ENCODE measurements at regions not wholly inside any gene's neighbourhood (a gene's known extent, or its start where the extent isn't known, plus 50 kb on each side); places are given as distances from the start of the nearest gene placed in this dataset.
"Not testable (repeated sequence)": the region's sequence is repeated elsewhere in the genome, so short reads cannot be mapped to it uniquely, and the experiment has no call there.

DNA sequence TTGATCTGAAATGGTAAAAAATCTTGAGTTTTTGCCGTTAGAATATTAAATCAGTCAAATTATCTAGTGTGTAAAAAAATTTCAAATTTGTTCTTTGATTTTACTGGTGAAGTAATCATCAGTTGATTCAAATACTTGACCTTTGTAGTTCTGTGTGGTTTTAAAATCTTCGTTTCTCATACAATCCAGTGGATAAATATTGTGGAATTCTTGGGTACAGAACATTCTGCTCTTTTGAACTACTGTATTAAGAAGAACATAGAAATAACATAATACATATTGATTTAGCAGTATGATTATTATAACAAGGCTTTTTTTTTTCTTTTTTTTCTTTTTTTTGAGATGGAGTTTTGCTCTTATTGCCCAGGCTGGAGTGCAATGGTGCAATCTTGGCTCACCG, 491.8 kb downstream of the CD109 start:
- no peak for DNase-seq (ENCODE audit: low read depth)

DNA sequence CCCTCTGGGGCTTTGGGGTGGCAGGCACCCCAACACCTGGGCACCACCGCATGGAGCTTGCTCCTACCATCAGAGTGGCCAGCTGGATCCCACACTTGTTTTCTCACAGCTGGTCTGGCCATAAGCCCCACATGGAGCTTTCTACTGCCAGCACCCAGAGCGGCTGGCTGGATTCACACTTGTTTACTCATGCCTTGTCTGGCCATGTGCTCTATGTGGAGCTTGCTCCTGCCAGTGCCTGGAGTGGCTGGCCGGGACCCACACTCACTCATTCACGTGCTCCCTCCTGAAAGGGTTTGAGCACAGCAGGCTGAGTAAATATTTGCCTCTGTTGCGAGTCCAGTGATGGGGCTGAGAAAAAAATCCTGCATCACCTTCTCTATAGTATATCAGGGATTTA, 487.0 kb downstream of the CD109 start:
- no peak for DNase-seq (ENCODE audit: low read depth)

- no peak for DNase-seq (ENCODE audit: low read depth)
These were observed 485.5 kb downstream of the CD109 start for GRCh38 chr6:74181471-74181870.

- no peak for DNase-seq (ENCODE audit: low read depth)
These were observed 481.5 kb downstream of the CD109 start for GRCh38 chr6:74177506-74177905.

DNA sequence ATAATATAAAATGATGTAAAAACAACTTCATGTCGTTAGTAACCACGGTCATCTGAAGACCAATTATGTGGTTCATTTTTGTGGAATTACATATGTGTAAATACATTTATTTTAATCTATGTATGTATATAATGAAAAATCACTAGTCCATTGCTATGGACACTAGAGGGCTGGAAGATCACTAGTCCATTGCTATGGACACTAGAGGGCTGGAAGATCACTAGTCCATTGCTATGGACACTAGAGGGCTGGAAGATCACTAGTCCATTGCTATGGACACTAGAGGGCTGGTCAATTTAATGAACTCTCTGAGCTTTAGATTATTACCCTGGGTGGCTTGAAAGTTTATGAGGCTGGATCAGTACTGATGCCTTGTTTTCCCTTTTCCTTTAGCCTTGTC, 474.5 kb downstream of the CD109 start:
- DNase-seq (ENCODE audit: low read depth): not testable (repeated sequence)

GRCh38 chr6:74170118-74170517, 474.1 kb downstream of the CD109 start:
- DNase-seq (ENCODE audit: low read depth): no peak

GRCh38 chr6:74167976-74168375, 472.0 kb downstream of the CD109 start:
- no peak for DNase-seq (ENCODE audit: low read depth)

GRCh38 chr6:74167511-74167910, 471.5 kb downstream of the CD109 start:
- DNase-seq (ENCODE audit: low read depth): no peak

- DNase-seq (ENCODE audit: low read depth): peak; percentile 1
These were observed 470.8 kb downstream of the CD109 start for GRCh38 chr6:74166849-74167248.

GRCh38 chr6:74161380-74161779, 465.4 kb downstream of the CD109 start:
- DNase-seq (ENCODE audit: low read depth): no peak

DNA sequence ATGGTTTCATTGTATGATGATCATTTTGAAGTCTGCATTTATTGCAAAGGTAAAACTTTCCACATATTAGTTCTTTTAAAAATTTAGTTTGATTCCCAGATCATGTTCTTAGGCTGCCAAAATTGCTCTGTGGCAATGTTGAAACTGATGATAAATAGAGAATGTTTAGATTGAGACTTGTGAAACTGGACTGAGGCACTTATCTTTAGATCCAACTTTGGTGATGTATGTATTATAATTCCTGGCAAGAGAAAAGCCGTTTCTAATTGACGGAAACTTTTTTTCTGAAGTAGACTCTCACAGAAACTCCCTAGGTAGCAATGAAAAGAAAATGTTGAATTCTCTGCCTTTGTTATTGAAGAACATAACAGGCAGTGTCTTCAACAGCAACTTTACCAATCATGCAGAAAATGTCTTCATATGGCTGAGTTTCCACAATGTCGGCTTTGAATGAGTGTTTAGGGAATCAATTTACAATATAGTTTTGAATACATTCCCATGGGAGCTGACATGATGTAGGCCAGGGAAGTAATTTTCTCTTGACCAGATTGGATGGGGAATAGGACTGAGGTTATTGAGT, 456.2 kb downstream of the CD109 start:
- DNase-seq (ENCODE audit: low read depth): no peak

GRCh38 chr6:74145931-74146330, 449.9 kb downstream of the CD109 start:
- no peak for DNase-seq (ENCODE audit: low read depth)

DNA sequence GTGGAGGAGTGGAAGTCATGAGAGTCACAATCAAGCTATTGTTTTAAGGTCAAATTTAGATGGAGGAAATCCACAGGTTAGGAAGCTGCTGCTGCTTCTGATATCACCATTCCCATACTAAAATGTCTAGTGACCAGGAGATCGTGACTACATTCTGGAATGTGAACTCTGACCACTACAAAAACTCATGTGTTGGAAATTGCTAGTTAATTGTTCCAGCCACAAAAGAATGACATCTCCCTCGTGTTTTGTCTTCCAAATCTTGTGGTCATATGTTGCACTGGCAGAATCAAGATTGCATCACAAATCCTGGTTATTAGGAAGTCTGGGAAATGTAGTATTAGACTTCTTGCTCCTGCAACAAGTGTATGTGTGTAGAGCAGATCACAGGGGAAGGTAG, 441.9 kb downstream of the CD109 start:
- DNase-seq (ENCODE audit: low read depth): peak; percentile 75

DNA sequence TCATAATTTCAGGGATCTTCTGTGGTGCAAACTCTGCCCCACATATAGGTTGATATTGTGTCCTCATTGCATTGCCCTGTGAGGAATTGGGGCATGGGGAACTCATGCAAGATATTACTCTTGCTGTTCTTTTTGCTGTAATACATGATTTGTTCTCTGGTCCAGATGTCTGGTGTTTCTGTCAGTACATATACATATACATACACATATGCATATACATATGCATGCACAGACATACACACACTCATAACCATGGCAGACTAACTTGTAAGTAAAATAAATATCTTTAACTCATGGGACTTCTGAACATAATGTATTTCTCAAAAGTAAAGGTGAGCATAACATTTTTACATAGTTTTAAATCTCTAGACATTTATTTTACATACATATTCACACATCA, 438.3 kb downstream of the CD109 start:
- DNase-seq (ENCODE audit: low read depth): no peak

GRCh38 chr6:74133073-74133472, 437.1 kb downstream of the CD109 start:
- DNase-seq (ENCODE audit: low read depth): no peak

GRCh38 chr6:74130641-74131040, 434.6 kb downstream of the CD109 start:
- DNase-seq (ENCODE audit: low read depth): no peak

- no peak for DNase-seq (ENCODE audit: low read depth)
These were observed 432.5 kb downstream of the CD109 start for GRCh38 chr6:74128536-74128935.

GRCh38 chr6:74117113-74117512, 421.1 kb downstream of the CD109 start:
- DNase-seq (ENCODE audit: low read depth): no peak

- peak; percentile 1 for DNase-seq (ENCODE audit: low read depth)
These were observed 419.7 kb downstream of the CD109 start for GRCh38 chr6:74115674-74116073.

GRCh38 chr6:74114428-74114827, 418.4 kb downstream of the CD109 start:
- DNase-seq (ENCODE audit: low read depth): no peak

DNA sequence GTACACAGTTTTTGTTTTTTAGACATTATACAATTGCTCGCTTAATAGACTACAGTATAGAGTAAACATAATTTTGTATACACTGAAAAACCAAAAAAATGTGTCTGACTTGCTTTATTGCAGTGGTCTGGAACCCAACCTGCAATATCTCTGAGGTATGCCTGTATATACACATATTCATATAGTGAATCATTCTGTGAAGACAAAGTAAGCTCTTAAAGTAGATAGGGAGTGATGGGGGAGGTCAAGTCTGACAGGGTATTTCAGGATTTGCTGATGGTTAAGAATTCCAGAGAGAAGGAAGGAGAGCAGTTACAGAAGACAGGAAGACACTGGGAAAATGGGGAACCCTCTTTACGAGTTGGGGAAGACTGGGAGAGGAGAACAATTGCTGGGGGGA, 417.9 kb downstream of the CD109 start:
- no peak for DNase-seq (ENCODE audit: low read depth)

DNA sequence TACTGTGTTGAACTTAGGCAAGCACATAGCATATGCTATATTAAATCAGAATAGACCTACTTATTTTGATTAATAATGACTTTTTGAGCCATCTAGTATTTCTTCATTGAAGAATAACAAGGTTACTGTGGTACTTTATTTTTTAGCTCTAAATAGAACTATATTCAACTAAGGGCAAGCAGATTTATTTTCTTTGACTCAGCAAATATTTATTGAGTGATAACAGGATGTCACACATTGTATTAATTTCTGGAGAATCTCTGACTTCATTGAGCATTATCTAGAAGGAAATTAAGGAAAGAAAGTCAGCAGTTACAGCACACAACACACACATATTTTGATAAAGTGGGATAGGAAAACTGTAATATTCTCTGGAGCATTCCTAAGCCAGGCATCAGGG, 407.4 kb downstream of the CD109 start:
- DNase-seq (ENCODE audit: low read depth): no peak

DNA sequence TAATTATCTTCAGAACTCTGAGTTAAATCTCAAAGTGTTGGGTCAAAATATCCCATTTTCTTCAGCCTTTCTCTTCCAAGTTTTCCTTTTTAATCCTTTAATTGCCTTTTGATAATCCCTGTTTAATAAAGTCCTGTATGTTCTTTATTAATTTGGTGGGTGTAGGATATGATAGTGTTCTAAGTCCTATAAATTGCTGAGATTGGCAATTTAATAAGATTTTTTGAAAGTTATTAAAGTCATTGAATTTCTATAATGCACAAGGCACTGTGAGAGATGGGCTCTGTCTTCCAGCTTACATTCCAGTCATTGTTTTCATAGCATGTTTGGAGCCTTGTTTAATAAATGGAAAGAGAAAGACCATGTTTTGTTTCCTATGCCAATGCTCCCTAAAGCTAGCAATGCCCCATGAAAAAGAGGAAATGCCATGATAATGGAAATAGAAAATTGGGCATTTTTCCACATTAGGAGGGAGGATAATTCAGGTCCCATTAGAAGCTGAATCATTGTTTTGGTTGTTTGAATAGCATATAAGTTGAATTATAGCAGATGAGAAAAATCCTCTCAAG, 404.8 kb downstream of the CD109 start:
- DNase-seq (ENCODE audit: low read depth): no peak

DNA sequence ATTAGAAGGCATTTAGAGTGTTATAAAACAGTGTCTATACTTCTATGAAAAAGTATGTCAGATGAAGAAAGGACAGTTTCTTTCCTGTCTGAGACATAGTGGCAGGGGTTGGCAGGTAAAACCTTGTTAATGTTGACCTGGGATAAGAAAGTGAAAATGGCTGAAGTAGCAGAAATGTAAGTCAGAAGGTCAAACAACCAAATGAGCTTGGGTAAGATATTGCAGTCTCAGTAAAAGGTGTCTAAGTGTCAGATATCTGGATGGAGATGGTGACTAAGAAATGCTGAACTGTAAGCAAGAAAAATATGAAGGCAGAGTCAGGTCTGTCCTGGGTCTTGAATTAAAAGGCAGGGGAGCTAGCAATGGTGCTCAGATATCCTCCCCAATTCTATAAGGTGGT, 400.3 kb downstream of the CD109 start:
- no peak for DNase-seq (ENCODE audit: low read depth)
